ENCODE measurements at regions not wholly inside any gene's neighbourhood (a gene's known extent, or its start where the extent isn't known, plus 50 kb on each side); places are given as distances from the start of the nearest gene placed in this dataset.

DNA sequence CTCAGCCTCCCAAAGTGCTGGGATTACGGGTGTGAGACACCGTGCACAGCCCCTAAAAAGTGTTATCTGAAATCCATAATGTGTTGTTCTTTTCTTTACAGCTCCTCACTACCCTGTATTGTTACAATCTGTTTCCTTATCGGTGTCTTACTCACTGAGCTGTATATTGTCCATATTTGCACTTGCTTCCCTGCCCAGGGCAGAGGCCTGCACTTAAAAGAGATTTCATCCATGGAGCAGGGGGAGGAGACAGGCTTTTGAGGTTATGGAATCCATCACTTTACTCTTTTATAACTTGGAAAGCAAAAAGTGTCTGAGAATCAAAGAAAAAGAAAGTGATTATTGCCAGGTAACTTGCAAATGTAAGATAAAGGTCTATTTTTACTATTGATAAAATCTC lies 251.0 kb downstream of the DIO2 start:
- DNase-seq: no peak

DNA sequence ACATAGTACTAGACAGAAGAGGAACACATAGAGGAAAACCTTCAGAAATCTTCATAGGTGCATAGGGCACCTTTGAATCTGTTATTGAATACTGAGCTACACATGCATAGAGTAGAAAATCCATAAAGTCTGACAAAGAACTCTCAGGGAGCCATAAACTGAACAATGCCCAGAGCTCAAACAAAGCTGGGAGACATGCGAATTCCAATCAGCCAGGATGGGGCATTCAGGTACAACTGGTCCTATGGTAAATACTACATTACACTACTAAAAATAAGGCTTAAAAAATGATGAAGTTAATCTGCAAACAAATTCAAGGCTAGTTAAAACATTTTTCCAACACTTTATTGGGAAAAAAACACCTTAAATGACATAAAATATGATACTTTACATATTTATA lies 259.7 kb downstream of the DIO2 start:
- DNase-seq: no peak

DNA sequence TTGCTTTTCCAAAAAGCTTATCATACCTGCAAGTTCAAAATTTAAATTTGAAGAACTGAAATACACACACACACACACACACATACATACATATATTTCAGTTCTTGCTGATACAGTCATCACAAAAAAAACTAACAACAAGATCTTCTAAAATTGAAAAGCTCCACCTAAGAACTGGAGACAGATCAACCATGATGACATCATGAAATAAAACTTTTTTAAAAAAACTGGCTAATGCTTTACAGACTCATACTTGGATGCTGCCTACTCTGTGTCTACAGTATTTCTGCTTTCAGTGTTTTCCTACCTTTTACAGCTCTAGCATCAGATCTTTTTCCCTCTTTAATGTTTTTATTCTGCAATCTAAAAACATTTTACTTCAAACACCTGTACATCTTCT lies 261.4 kb downstream of the DIO2 start:
- no peak for DNase-seq

DNA sequence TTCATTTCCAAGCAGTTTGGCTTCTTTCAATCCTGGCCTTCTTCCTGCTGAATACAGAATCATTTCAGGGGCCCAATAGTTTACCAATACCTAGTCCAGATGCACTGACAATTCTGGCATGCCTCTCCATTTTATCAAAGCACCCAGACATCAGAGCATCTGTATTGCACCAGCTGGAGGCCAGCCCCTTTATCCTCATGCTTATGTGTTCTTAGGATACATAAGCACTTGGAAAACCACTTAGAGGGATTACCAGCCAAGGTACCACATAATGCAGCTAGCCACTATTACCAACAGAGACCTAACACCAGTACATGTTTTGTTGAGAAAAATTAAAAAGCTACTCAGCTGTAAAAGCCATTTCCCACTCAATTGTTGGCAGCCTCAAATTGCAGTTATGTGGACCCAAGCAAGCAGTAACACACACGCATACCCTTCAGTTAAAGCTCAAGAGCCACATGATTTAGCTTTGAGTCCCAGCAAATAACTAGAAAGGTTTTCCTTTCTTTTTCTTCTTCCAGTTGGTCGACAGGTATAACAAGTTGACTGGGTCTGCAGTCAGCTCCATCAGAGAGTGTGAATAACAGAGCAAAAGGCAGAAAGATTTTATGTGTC lies 263.8 kb downstream of the DIO2 start:
- no peak for DNase-seq

DNA sequence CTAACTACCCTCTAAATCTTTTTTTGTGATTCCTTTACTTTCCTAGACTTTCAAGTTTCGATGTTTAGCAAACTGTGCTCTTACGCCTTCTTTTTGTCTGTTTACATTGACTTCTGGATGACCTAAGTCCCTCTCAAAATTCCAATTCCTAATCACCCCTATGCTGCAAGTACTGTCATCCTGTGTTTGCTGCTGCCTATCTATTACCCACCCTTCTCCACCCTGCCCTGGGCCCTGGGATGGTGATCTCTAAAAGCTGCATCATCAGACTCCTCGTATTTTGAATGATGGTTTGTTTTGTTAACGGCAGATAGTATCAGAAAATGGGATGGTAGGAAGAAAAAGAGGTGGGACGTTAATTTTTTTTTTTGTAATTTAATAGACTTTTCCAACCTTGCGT lies 272.1 kb downstream of the DIO2 start:
- DNase-seq: no peak

DNA sequence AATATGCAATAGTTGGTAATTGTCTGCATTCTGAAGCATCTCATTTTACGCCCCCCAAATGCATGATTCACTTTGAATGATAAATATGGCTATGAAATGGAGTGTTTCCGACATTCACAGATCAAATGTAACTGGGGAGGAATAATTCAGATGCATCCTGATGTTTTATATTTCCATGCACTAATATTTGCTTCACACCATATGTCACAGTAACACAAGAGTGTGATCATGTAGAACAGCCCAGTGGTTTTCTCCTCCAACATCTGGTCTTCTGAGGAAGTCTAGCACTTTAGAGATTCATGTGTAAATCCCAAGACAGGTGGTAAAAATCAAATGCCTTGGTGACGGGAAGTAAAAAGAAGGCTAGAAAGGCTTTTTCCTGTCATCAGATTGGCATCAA lies 273.1 kb downstream of the DIO2 start:
- DNase-seq: no peak

DNA sequence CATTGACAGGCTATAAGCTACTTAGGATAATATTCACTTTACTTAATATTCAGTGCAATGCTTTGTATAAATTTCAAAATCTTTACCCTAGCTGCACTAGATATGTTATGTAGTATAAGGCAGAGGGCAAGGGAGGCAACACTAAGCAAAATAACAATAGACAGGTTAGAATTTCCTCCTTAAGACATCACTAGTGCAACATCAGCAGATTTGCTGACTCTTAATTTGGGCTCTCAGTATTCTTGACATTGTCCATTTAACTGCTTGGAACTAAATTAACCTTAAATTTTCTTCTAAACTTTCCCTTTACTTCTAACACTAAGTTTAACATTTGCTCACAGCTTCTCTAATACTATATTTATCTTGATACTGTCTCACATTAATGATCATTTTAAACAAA lies 273.9 kb downstream of the DIO2 start:
- DNase-seq: no peak

DNA sequence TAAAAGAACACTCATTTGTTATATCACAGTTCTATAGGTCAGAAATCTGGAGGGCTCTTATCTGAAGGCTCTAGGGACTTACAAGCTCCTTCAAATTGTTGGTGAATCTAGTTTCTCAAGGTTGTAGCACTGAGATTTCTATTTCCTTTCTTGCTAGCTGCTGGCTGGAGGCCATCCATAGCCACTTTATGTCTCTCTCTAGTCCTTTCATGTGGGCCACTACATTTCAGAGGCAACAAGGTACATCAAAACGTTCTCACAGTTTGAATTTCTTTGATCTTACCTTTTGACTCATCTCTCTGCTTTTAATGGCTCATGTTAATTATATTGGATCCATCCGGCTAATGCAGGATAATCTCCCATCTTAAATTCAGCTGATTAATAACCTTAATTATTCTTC lies 286.8 kb downstream of the DIO2 start:
- DNase-seq: no peak

DNA sequence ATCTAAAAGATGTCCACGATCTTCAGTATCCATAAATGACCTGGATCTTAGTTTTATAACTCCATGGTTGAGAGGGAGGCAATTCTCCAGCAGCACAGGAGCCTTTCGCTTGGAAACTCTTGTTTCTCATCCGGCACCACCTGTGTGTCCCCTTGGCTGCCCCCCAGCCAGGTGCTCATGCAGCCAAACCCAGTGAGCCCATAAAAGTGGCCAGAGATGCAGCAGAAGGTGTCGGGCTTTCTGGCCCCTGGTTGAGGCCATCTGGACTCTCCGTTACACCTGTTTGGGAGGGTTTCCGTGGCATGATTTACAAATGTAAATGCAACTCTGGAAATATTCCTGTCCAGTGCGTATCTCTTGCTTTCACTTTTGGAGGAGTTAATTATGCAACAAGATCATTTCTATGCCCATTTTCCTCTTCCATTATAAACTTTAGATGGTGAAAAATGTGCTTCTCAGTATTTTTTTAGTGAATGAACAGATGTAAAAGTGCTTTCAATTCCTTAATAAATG lies 291.1 kb downstream of the DIO2 start:
- DNase-seq: no peak
